DOHH2 (cell line): ENCODE measurements at regions not wholly inside any gene's neighbourhood (a gene's known extent, or its start where the extent isn't known, plus 50 kb on each side); places are given as distances from the start of the nearest gene placed in this dataset.
"Not testable (repeated sequence)": the region's sequence is repeated elsewhere in the genome, so short reads cannot be mapped to it uniquely, and the experiment has no call there.

Source experiments
- H3F3A ChIP-seq: fragments of 200-600 bp; sonication (generic), shearing (Covaris generic); 2 replicates; pipeline ENCODE4 v1.6.0; 2016; ENCODE audit warnings: antibody characterized with exemption, mild to moderate bottlenecking; ENCODE audit not compliant: control insufficient read depth, insufficient read depth
- H3K27ac ChIP-seq: fragments of 200-600 bp; sonication (generic); 2 replicates; pipeline ENCODE4 v1.5.1; 2014; ENCODE audit warnings: low read depth, mild to moderate bottlenecking, low read length, moderate library complexity
- H3K27me3 ChIP-seq: fragments of 200-600 bp; sonication (generic); 2 replicates; pipeline ENCODE4 v1.6.1; 2014; ENCODE audit warnings: mild to moderate bottlenecking, low read length, mixed read lengths; ENCODE audit not compliant: control insufficient read depth
- H3K36me3 ChIP-seq: fragments of 200-600 bp; sonication (generic); 2 replicates; pipeline ENCODE4 v1.6.1; 2014; ENCODE audit warnings: mild to moderate bottlenecking, low read length, moderate library complexity, mixed read lengths; ENCODE audit not compliant: control insufficient read depth
- H3K4me1 ChIP-seq: fragments of 200-600 bp; sonication (generic); 2 replicates; pipeline ENCODE4 v1.6.1; 2014; ENCODE audit warnings: mild to moderate bottlenecking, low read length, mixed read lengths; ENCODE audit not compliant: control insufficient read depth
- H3K4me2 ChIP-seq: fragments of 200-600 bp; sonication (generic); 2 replicates; pipeline ENCODE4 v1.6.0; 2014; ENCODE audit warnings: mild to moderate bottlenecking, low read length, moderate library complexity
- H3K4me3 ChIP-seq: fragments of 200-600 bp; sonication (generic); 2 replicates; pipeline ENCODE4 v1.5.1; 2014; ENCODE audit warnings: mild to moderate bottlenecking, low read length, mixed read lengths
- H3K79me2 ChIP-seq: fragments of 200-600 bp; sonication (generic); 2 replicates; pipeline ENCODE4 v1.6.1; 2014; ENCODE audit warnings: mild to moderate bottlenecking, low read length, mixed read lengths; ENCODE audit not compliant: control insufficient read depth
- H3K9me2 ChIP-seq: fragments of 200-600 bp; sonication (generic); replicated peaks from 2 replicates; pipeline ENCODE4 v1.6.1; 2014; ENCODE audit warnings: mild to moderate bottlenecking, low read length, mixed read lengths; ENCODE audit not compliant: control insufficient read depth
- H3K9me3 ChIP-seq: fragments of 200-600 bp; sonication (generic); 2 replicates; pipeline ENCODE4 v1.6.1; 2014; ENCODE audit warnings: antibody characterized with exemption, low read length, mixed read lengths; ENCODE audit not compliant: control insufficient read depth, insufficient read depth
- H4K20me1 ChIP-seq: fragments of 200-600 bp; sonication (generic); 2 replicates; pipeline ENCODE4 v1.6.0; 2014; ENCODE audit warnings: low read depth, mild to moderate bottlenecking, antibody characterized with exemption, low read length, moderate library complexity; ENCODE audit not compliant: control insufficient read depth, insufficient read depth
- TF ChIP-seq, protein P1 (sequence below): fragments of 200-600 bp; sonication (generic); IDR thresholded peaks from one replicate; pipeline ENCODE4 v1.5.1; 2014; ENCODE audit warnings: antibody characterized with exemption, mild to moderate bottlenecking, low read depth, low read length; ENCODE audit not compliant: poor library complexity, severe bottlenecking

DNA sequence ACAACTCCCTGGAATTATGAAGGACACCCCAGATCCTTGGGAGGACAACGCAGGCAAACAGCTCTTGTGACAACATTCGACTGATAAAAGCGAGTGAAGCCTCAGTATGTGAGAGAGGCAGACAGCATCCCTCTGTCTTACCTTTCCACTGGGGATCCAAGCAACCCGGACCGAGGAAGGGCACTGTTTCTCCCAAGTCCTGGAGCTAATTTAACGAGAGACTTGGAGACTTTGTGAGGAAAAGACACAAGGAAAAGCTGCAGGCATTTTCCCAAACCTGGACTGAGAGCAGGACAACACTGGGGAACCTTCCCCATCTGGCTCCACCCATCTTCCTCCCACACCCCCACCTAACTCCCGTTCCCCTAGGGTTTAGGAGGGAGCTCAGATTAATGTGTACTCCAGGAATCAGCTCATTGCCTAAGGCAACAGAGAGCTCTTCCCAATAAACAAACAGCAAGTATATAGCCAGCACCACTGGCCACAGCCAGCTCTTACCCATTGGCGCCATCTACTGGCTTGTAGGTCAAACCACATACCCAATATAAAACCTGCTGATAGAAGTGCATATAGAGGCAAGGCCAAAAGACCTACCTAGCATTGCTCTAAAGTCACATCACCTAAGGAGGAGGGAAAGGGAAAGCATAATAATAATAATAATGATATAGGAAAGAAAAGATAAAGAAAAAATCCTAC is 76.7 kb upstream of the NEK3 start:
- H3K36me3 ChIP-seq, H4K20me1 ChIP-seq, H3K9me3 ChIP-seq, H3F3A ChIP-seq, H3K4me3 ChIP-seq, H3K4me1 ChIP-seq, H3K27me3 ChIP-seq, H3K9me2 ChIP-seq, H3K4me2 ChIP-seq, H3K79me2 ChIP-seq, H3K27ac ChIP-seq: not testable (repeated sequence)
- TF ChIP-seq, protein P1, sequence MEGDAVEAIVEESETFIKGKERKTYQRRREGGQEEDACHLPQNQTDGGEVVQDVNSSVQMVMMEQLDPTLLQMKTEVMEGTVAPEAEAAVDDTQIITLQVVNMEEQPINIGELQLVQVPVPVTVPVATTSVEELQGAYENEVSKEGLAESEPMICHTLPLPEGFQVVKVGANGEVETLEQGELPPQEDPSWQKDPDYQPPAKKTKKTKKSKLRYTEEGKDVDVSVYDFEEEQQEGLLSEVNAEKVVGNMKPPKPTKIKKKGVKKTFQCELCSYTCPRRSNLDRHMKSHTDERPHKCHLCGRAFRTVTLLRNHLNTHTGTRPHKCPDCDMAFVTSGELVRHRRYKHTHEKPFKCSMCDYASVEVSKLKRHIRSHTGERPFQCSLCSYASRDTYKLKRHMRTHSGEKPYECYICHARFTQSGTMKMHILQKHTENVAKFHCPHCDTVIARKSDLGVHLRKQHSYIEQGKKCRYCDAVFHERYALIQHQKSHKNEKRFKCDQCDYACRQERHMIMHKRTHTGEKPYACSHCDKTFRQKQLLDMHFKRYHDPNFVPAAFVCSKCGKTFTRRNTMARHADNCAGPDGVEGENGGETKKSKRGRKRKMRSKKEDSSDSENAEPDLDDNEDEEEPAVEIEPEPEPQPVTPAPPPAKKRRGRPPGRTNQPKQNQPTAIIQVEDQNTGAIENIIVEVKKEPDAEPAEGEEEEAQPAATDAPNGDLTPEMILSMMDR = peak; percentile 22

- H3K4me3 ChIP-seq, H3K36me3 ChIP-seq, H4K20me1 ChIP-seq, H3K27ac ChIP-seq, H3F3A ChIP-seq, H3K9me3 ChIP-seq, H3K9me2 ChIP-seq, H3K4me2 ChIP-seq, H3K79me2 ChIP-seq, H3K27me3 ChIP-seq, H3K4me1 ChIP-seq: not testable (repeated sequence)
Measured at GRCh38 chr13:52234928-52235327, 75.5 kb upstream of the NEK3 start.

DNA sequence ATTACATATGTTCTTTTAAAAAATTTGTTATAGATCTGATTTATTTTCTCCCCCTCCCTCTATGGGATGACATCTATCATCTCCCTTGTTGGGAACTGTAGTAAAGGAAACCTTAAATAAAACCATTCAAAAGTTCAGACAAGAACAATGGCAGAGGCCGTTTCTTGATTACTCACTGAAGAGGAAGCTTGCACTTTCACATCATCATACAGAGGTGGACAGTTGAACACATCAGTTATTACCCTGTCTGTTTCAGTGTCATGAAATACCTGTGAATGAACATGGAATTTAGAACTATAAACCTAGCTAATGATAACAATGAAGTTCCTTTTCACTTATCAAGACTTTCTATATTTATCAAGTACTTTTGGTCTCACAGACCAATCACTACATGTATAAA is 63.7 kb upstream of the NEK3 start:
- H3K9me3 ChIP-seq, H4K20me1 ChIP-seq, H3K9me2 ChIP-seq, H3K4me3 ChIP-seq, H3K36me3 ChIP-seq, H3K27ac ChIP-seq, H3K4me1 ChIP-seq, H3K79me2 ChIP-seq, H3K27me3 ChIP-seq, H3F3A ChIP-seq, H3K4me2 ChIP-seq: not testable (repeated sequence)

GRCh38 chr13:52213920-52214319 is 54.5 kb upstream of the NEK3 start:
- H3K27me3 ChIP-seq, H3F3A ChIP-seq, H3K4me3 ChIP-seq: not testable (repeated sequence)

GRCh38 chr13:52212886-52213285 is 53.5 kb upstream of the NEK3 start:
- not testable (repeated sequence) for H3K27me3 ChIP-seq, H3K9me3 ChIP-seq, H3K36me3 ChIP-seq, H3K27ac ChIP-seq, H3K9me2 ChIP-seq, H3K4me3 ChIP-seq, H4K20me1 ChIP-seq, H3K4me1 ChIP-seq, H3F3A ChIP-seq, H3K79me2 ChIP-seq, H3K4me2 ChIP-seq

More at GRCh38 chr13:52213920-52214319, 54.5 kb upstream of the NEK3 start:
- not testable (repeated sequence) for H3K79me2 ChIP-seq, H4K20me1 ChIP-seq, H3K4me1 ChIP-seq, H3K27ac ChIP-seq, H3K9me2 ChIP-seq, H3K4me2 ChIP-seq, H3K36me3 ChIP-seq, H3K9me3 ChIP-seq

GRCh38 chr13:52211416-52211776 is 52.0 kb upstream of the NEK3 start:
- not testable (repeated sequence) for H3K4me2 ChIP-seq, H3K4me3 ChIP-seq, H3K27me3 ChIP-seq, H3K4me1 ChIP-seq, H3K36me3 ChIP-seq, H4K20me1 ChIP-seq, H3K27ac ChIP-seq, H3K9me3 ChIP-seq, H3F3A ChIP-seq, H3K79me2 ChIP-seq, H3K9me2 ChIP-seq

DNA sequence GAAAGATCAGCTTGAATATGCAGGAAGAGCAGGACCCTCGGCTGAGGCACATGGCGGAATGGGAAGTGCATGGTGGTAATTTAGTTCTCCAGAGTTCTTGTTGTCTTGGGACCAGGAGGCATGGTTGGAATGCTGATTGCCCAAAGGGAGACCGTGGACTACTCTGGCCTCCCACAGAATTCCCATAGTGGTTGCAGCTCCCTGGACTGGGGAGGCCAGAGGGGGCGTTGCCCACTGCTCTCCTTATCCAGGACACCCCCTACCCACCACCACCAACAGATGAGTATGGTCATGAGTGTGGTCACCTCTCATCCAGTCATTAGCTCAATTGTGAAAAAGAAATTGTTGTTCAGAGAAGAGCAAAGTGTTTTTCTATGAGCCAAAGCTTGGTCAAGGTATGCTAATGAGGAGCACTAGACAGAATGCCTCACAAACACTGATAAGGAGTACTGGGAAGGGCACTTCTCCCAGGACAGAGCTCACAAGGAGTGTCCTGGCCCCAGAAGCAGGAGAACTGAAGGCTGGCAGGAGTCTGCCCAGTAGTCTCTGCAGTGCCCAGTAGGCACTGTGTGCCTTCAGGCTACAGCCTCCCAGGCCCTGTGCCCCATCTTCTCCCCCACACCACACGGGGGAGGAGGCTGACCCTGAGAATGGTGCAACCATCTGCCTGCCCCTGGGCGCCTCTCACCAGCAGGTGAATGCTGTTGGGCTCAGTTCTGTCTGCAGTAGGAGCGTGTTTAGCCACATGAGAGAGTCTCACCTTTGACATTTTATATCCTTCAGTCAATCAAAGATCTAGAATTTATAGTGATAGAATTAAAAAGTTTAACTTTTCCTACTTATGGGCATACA is 51.4 kb upstream of the NEK3 start:
- H3K9me2 ChIP-seq, H3K36me3 ChIP-seq, H3K4me2 ChIP-seq, H3K9me3 ChIP-seq, H3F3A ChIP-seq, H3K4me1 ChIP-seq, H3K4me3 ChIP-seq, H3K27me3 ChIP-seq, H3K27ac ChIP-seq, H3K79me2 ChIP-seq, H4K20me1 ChIP-seq: not testable (repeated sequence)
